OCI-LY3 (cell line): ENCODE measurements at regions not wholly inside any gene's neighbourhood (a gene's known extent, or its start where the extent isn't known, plus 50 kb on each side); places are given as distances from the start of the nearest gene placed in this dataset.

Source experiments
- CTCF ChIP-seq: fragments of 200-600, 300-600 bp; sonication (generic); IDR thresholded peaks from 2 replicates; pipeline ENCODE4 v1.5.1; 2014; ENCODE audit warnings: antibody characterized with exemption, low read length, low read depth
- EZH2phosphoT487 ChIP-seq: fragments of 200-600 bp; shearing (Covaris generic); IDR thresholded peaks from 2 replicates; pipeline ENCODE4 v1.6.1; 2018; ENCODE audit warnings: antibody characterized with exemption, mixed run types, low read depth

- TF ChIP-seq CTCF (no peak), EZH2phosphoT487 (no peak)
Observed at GRCh38 chr10:78260680-78261079, 227.0 kb downstream of the RPS24 start.
